Hepatocyte (in vitro differentiated cells): ENCODE measurements at regions not wholly inside any gene's neighbourhood (a gene's known extent, or its start where the extent isn't known, plus 50 kb on each side); places are given as distances from the start of the nearest gene placed in this dataset.

Experiments used
- CTCF ChIP-seq: fragments of 200-600 bp; sonication (generic); IDR thresholded peaks from 2 replicates; pipeline ENCODE4 v1.5.1; 2016; ENCODE audit warnings: antibody characterized with exemption, mild to moderate bottlenecking; ENCODE audit not compliant: poor library complexity
- EZH2 ChIP-seq: fragments of 200-600 bp; sonication (generic); IDR thresholded peaks from 2 replicates; pipeline ENCODE4 v1.6.1; 2016; ENCODE audit warnings: antibody characterized with exemption, mild to moderate bottlenecking, borderline replicate concordance
- EZH2phosphoT487 ChIP-seq: fragments of 200-600 bp; sonication (generic); IDR thresholded peaks from one replicate; pipeline ENCODE4 v1.6.1; 2018; ENCODE audit warnings: antibody characterized with exemption, mild to moderate bottlenecking, low read depth, moderate library complexity; ENCODE audit not compliant: unreplicated experiment, severe bottlenecking

GRCh38 chr1:95453053-95453452 lies 219.0 kb downstream of the RWDD3 start:
- TF ChIP-seq CTCF, result no peak
- TF ChIP-seq EZH2, result no peak
- TF ChIP-seq EZH2phosphoT487, result no peak
